Panc1 (cell line): ENCODE measurements at regions not wholly inside any gene's neighbourhood (a gene's known extent, or its start where the extent isn't known, plus 50 kb on each side); places are given as distances from the start of the nearest gene placed in this dataset.

Experiments used
- ATAC-seq: fragments of 200-7000 bp; cut with Tn5 transposase; 2 replicates; pipeline ENCODE4 v1.9.1; 2020; ENCODE audit warnings: mild to moderate bottlenecking, moderate library complexity
- BruUV-seq: library from RNA; stranded (reverse); fragments of 400-500 nt; replicated peaks from 2 replicates; lab custom pipeline; 2021; lab: Mats Ljungman, UMichigan
- CTCF ChIA-PET: fragments of 300-600 bp; sonication (Branson Sonifier 250); formaldehyde crosslinking; loops from one replicate; lab custom pipeline; 2022; ENCODE audit warnings: antibody characterized with exemption; lab: Charles Lee
- POLR2A ChIA-PET: fragments of 300-600 bp; sonication (Branson Sonifier 250); formaldehyde crosslinking; loops from one replicate; lab custom pipeline; 2022; ENCODE audit warnings: antibody characterized with exemption; lab: Charles Lee
- DNase-seq: peaks from one replicate; pipeline ENCODE4 v3.0.0-alpha.2; 2010; ENCODE audit warnings: low read depth, low spot score
- H3K27ac ChIP-seq: 2 replicates; pipeline ENCODE4 v1.5.1; 2011; ENCODE audit warnings: mild to moderate bottlenecking, low read length, inconsistent platforms
- H3K27me3 ChIP-seq: fragments of 200-500 bp; sonication (Bioruptor generic); 2 replicates; pipeline ENCODE4 v1.6.0; 2014; ENCODE audit warnings: low read length, inconsistent platforms; ENCODE audit not compliant: control insufficient read depth, insufficient read depth
- H3K36me3 ChIP-seq: fragments of 200-500 bp; sonication (Bioruptor generic); 2 replicates; pipeline ENCODE4 v1.5.1; 2014; ENCODE audit warnings: inconsistent platforms, mild to moderate bottlenecking, low read length, moderate library complexity; ENCODE audit not compliant: control insufficient read depth, insufficient read depth
- H3K4me1 ChIP-seq: 2 replicates; pipeline ENCODE4 v1.5.1; 2011; ENCODE audit warnings: inconsistent platforms, mild to moderate bottlenecking, low read length, moderate library complexity; ENCODE audit not compliant: control insufficient read depth, insufficient read depth
- H3K4me3 ChIP-seq, 2 experiments: 2 replicates each; pipeline ENCODE4 v1.5.1; 2011 to 2012; ENCODE audit warnings: low read depth in 2 of 2, low read length in 2 of 2, mild to moderate bottlenecking in 2 of 2, inconsistent platforms in 1 of 2, moderate library complexity in 1 of 2
- H3K9me3 ChIP-seq: fragments of 200-500 bp; sonication (Bioruptor generic); 2 replicates; pipeline ENCODE4 v1.5.1; 2014; ENCODE audit warnings: low read depth, mild to moderate bottlenecking, inconsistent platforms, low read length, moderate library complexity; ENCODE audit not compliant: control insufficient read depth, insufficient read depth
- POLR2AphosphoS5 ChIP-seq: IDR thresholded peaks from 2 replicates; pipeline ENCODE4 v1.6.1; 2012; ENCODE audit warnings: mild to moderate bottlenecking, low read depth, low read length, moderate library complexity
- SIN3A ChIP-seq: IDR thresholded peaks from 2 replicates; pipeline ENCODE4 v1.6.1; 2012; ENCODE audit warnings: low read depth, mild to moderate bottlenecking, low read length, moderate library complexity, borderline replicate concordance; ENCODE audit not compliant: insufficient read depth
- TCF7L2 ChIP-seq: IDR thresholded peaks from 2 replicates; pipeline ENCODE4 v1.6.1; 2011; ENCODE audit warnings: mild to moderate bottlenecking, low read depth, low read length, inconsistent platforms
- in situ Hi-C: cut with HindIII; loops from 2 replicates; pipeline ENCODE4 v1.10.0; 2016; ENCODE audit warnings: low sequenced_read_pairs, low pct_unique_long_range_greater_than_20kb
- intact Hi-C: fragments of 100-400 bp; cut with micrococcal nuclease; formaldehyde crosslinking; loops from one replicate; pipeline ENCODE4 v1.10.0; 2022; ENCODE audit not compliant: unreplicated experiment
- TF ChIP-seq, protein P1 (sequence below), 2 experiments: IDR thresholded peaks; 2 replicates each; pipeline ENCODE4 v1.6.1; 2011 to 2012; ENCODE audit warnings: low read depth in 2 of 2, control low read depth in 1 of 2, low read length in 1 of 2, mild to moderate bottlenecking in 1 of 2, moderate library complexity in 1 of 2; ENCODE audit not compliant: insufficient read depth in 1 of 2
- TF ChIP-seq, protein P2 (sequence below): fragments of 450-650 bp; IDR thresholded peaks from 2 replicates; pipeline ENCODE4 v1.5.1; 2017; ENCODE audit warnings: mild to moderate bottlenecking

GRCh38 chr2:175579646-175580045, 398.1 kb upstream of the ATP5MC3 start:
- BruUV-seq: no TSS peak
- H3K9me3 ChIP-seq: no peaks in the 10 kb centered on the region
- H3K27me3 ChIP-seq: no peaks in the 10 kb centered on the region
- ChIA-PET POLR2A (no interaction called here), CTCF (no interaction called here)
- H3K36me3 ChIP-seq: no peaks in the 10 kb centered on the region
- no peak overlapping the region for H3K4me3 ChIP-seq
- in situ Hi-C loops (no loop called here), intact Hi-C loops (no loop called here)
- ATAC-seq: no peak
- TF ChIP-seq, protein P1, sequence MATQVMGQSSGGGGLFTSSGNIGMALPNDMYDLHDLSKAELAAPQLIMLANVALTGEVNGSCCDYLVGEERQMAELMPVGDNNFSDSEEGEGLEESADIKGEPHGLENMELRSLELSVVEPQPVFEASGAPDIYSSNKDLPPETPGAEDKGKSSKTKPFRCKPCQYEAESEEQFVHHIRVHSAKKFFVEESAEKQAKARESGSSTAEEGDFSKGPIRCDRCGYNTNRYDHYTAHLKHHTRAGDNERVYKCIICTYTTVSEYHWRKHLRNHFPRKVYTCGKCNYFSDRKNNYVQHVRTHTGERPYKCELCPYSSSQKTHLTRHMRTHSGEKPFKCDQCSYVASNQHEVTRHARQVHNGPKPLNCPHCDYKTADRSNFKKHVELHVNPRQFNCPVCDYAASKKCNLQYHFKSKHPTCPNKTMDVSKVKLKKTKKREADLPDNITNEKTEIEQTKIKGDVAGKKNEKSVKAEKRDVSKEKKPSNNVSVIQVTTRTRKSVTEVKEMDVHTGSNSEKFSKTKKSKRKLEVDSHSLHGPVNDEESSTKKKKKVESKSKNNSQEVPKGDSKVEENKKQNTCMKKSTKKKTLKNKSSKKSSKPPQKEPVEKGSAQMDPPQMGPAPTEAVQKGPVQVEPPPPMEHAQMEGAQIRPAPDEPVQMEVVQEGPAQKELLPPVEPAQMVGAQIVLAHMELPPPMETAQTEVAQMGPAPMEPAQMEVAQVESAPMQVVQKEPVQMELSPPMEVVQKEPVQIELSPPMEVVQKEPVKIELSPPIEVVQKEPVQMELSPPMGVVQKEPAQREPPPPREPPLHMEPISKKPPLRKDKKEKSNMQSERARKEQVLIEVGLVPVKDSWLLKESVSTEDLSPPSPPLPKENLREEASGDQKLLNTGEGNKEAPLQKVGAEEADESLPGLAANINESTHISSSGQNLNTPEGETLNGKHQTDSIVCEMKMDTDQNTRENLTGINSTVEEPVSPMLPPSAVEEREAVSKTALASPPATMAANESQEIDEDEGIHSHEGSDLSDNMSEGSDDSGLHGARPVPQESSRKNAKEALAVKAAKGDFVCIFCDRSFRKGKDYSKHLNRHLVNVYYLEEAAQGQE (IDR thresholded peaks at IDR 0.05; ENCODE audit: insufficient read depth in 1 of 2, low read depth in 2 of 2, low read length in 1 of 2): no peak
- no peak for TF ChIP-seq TCF7L2
- TF ChIP-seq POLR2AphosphoS5: no peak
- TF ChIP-seq SIN3A: no peak
- TF ChIP-seq, protein P2, sequence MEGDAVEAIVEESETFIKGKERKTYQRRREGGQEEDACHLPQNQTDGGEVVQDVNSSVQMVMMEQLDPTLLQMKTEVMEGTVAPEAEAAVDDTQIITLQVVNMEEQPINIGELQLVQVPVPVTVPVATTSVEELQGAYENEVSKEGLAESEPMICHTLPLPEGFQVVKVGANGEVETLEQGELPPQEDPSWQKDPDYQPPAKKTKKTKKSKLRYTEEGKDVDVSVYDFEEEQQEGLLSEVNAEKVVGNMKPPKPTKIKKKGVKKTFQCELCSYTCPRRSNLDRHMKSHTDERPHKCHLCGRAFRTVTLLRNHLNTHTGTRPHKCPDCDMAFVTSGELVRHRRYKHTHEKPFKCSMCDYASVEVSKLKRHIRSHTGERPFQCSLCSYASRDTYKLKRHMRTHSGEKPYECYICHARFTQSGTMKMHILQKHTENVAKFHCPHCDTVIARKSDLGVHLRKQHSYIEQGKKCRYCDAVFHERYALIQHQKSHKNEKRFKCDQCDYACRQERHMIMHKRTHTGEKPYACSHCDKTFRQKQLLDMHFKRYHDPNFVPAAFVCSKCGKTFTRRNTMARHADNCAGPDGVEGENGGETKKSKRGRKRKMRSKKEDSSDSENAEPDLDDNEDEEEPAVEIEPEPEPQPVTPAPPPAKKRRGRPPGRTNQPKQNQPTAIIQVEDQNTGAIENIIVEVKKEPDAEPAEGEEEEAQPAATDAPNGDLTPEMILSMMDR: no peak
- no peak overlapping the region for H3K27ac ChIP-seq
- DNase-seq: no peak
- no peaks in the 10 kb centered on the region for H3K4me1 ChIP-seq

DNA sequence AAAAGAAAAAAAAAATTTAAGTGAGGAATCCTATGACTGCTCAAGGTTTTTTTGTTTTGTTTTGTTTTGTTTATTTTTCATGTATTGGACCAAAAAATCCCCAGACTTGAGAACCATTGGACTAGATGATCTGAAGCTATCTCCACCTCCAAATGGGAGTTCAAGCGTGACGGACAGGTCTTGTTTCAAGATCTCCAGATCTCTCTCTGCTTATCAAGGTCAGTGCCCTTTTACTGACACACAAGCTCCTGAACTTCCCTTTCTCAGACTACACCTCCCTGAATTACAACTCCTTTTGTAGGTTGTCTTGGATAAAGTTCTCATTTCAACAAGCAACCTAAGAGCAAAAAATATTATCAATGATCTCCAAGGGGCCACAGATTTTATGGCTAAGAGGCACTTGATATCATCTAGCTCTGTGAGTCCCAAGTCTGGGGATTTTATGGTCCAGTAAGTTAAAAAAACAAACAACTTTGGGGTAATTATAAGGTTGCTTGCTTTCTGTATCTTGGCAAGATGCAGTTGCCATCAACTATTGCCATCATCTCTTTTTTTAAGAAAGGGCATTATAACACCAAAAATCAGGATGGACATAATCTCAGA, 396.0 kb upstream of the ATP5MC3 start:
- Histone ChIP-seq H3K36me3 (no peaks in the 10 kb centered on the region), H3K27ac (no peak overlapping the region), H3K27me3 (no peaks in the 10 kb centered on the region), H3K9me3 (no peaks in the 10 kb centered on the region), H3K4me1 (no peaks in the 10 kb centered on the region), H3K4me3 (no peak overlapping the region)
- in situ Hi-C loops: no loop called here
- no peak for TF ChIP-seq SIN3A
- TF ChIP-seq, protein P1 (IDR thresholded peaks at IDR 0.05; ENCODE audit: insufficient read depth in 1 of 2, low read depth in 2 of 2, low read length in 1 of 2): no peak
- TF ChIP-seq, protein P2: no peak
- no peak for TF ChIP-seq TCF7L2
- TF ChIP-seq POLR2AphosphoS5: no peak
- intact Hi-C loops: no loop called here
- ChIA-PET POLR2A (no interaction called here), CTCF (no interaction called here)
- no peak for ATAC-seq
- no TSS peak for BruUV-seq
- no peak for DNase-seq
